ENCODE measurements at regions not wholly inside any gene's neighbourhood (a gene's known extent, or its start where the extent isn't known, plus 50 kb on each side); places are given as distances from the start of the nearest gene placed in this dataset.

DNA sequence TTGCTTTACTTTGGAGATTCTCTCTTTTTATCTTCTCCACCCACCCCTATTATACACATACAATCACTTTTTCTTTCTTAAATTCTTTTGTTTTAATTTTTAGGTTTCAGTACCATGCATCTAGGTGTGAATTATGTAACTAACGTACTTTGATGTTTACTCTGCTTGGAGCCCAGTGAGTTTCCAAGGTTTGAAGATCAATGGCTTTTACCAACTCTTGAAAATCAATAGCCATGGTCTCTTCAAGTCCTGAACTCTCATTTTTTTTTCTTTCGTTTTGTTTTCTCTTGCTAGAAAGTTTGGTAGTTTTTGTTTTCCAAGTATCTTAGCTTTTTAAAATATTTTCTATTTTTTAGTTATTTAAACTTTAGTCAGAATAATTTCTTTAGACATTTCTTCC lies 417.2 kb downstream of the ZBBX start:
- TF ChIP-seq HNF4G (IDR thresholded peaks at IDR 0.05; ENCODE audit: borderline replicate concordance, low read depth, low read length): no peak
- TF ChIP-seq HNF4G (CRISPR knock-in tag; IDR thresholded peaks at IDR 0.05; ENCODE audit: borderline replicate concordance, low read depth): no peak
- no peak for TF ChIP-seq JUND (CRISPR knock-in tag; IDR thresholded peaks at IDR 0.05)
- TF ChIP-seq KAT8 (CRISPR knock-in tag; IDR thresholded peaks at IDR 0.05): no peak
- no peak for TF ChIP-seq E2F5 (CRISPR knock-in tag; conservative IDR thresholded peaks at IDR 0.05)
- TF ChIP-seq CTCF (CRISPR knock-in tag; IDR thresholded peaks at IDR 0.05): no peak
- TF ChIP-seq ZMAT3 (CRISPR knock-in tag; conservative IDR thresholded peaks at IDR 0.05): no peak

Measured in HepG2 (cell line).